Adrenal gland (tissue), 5 donors: ENCODE measurements at regions not wholly inside any gene's neighbourhood (a gene's known extent, or its start where the extent isn't known, plus 50 kb on each side); places are given as distances from the start of the nearest gene placed in this dataset.

Experiments used
- POLR2A ChIP-seq, 2 donors: fragments of 450-650 bp; IDR thresholded peaks; one replicate each; pipeline ENCODE4 v1.6.1; 2017; ENCODE audit warnings: antibody characterized with exemption in 2 of 2, mild to moderate bottlenecking in 2 of 2, moderate library complexity in 1 of 2
- TF ChIP-seq, protein P1 (sequence below), 6 experiments: fragments of 450-650 bp in 4 of 6; fragments of 200-600 bp in 2 of 6; sonication (generic) in 1 of 6; IDR thresholded peaks; 1 replicate in 5 of 6; 2 replicates in 1 of 6; pipeline versions ENCODE4 v1.5.1 to v1.8.0; 2016 to 2021; ENCODE audit warnings: antibody characterized with exemption in 6 of 6, mild to moderate bottlenecking in 2 of 6, moderate library complexity in 1 of 6
- donor health status: DM: no; HTN: no; CAD: no.

DNA sequence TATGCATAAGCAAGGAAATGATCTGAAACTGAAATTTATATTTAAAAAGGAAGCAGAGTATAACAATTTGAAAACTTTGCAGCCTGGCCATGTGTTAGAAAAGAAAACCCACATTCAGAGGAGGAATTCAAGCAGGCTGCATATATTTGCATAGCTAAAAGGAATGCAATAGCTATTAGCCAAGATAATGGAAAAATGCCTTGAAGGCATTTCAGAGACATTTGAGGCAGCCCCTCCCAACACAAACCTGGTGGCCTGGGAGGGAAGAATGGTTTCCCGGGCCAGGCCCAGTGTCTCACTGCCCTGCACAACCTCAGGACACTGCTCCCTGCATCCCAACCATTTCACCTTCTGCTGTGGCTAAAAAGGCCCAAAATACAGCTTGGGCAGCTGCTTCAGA lies 136.8 kb downstream of the TYW3 start:
- TF ChIP-seq, protein P1, sequence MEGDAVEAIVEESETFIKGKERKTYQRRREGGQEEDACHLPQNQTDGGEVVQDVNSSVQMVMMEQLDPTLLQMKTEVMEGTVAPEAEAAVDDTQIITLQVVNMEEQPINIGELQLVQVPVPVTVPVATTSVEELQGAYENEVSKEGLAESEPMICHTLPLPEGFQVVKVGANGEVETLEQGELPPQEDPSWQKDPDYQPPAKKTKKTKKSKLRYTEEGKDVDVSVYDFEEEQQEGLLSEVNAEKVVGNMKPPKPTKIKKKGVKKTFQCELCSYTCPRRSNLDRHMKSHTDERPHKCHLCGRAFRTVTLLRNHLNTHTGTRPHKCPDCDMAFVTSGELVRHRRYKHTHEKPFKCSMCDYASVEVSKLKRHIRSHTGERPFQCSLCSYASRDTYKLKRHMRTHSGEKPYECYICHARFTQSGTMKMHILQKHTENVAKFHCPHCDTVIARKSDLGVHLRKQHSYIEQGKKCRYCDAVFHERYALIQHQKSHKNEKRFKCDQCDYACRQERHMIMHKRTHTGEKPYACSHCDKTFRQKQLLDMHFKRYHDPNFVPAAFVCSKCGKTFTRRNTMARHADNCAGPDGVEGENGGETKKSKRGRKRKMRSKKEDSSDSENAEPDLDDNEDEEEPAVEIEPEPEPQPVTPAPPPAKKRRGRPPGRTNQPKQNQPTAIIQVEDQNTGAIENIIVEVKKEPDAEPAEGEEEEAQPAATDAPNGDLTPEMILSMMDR (IDR thresholded peaks at IDR 0.05), result no peak
- TF ChIP-seq POLR2A (IDR thresholded peaks at IDR 0.05), result no peak
